ENCODE measurements at regions not wholly inside any gene's neighbourhood (a gene's known extent, or its start where the extent isn't known, plus 50 kb on each side); places are given as distances from the start of the nearest gene placed in this dataset.

- no peak for TF ChIP-seq NFIC (IDR thresholded peaks at IDR 0.05)
- no peak for TF ChIP-seq RAD21 (IDR thresholded peaks at IDR 0.05; ENCODE audit: low read depth)
- no peak for TF ChIP-seq YY1 (IDR thresholded peaks at IDR 0.05; ENCODE audit: low read depth)
Observed at GRCh38 chr6:152824666-152825065, 74.1 kb downstream of the VIP start.

DNA sequence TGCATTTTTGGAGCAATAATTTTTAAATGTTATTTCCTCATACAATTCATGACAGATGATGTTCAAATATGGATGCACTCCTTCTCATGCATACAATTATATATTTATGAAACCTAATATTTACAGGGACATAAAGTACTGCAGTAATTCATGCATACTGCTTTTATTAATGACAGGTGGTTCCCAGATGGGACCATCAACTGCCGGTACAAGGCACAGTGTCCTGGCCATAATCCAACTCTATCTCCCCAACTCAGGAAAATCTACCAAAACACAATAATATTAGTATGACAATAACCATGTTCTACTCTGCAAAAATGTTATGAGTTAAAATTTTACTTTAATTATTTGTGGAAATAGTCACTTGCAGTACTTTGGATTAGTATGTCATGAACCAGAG is 77.8 kb downstream of the VIP start:
- TF ChIP-seq RAD21 (IDR thresholded peaks at IDR 0.05; ENCODE audit: low read depth): no peak
- TF ChIP-seq NFIC (IDR thresholded peaks at IDR 0.05): no peak
- no peak for TF ChIP-seq YY1 (IDR thresholded peaks at IDR 0.05; ENCODE audit: low read depth)
- no peak for TF ChIP-seq TCF12 (IDR thresholded peaks at IDR 0.05; ENCODE audit: low read depth)
- no peak for TF ChIP-seq CREB1 (IDR thresholded peaks at IDR 0.05; ENCODE audit: low read depth)
- no peak for TF ChIP-seq REST (IDR thresholded peaks at IDR 0.05; ENCODE audit: low read depth)
- no peak for TF ChIP-seq TEAD4 (IDR thresholded peaks at IDR 0.05)
- TF ChIP-seq TAF1 (IDR thresholded peaks at IDR 0.05; ENCODE audit: low read depth): no peak
- no peak for TF ChIP-seq EGR1 (IDR thresholded peaks at IDR 0.05)
- no peak for TF ChIP-seq EP300 (IDR thresholded peaks at IDR 0.05; ENCODE audit: borderline replicate concordance)
- TF ChIP-seq CEBPB (IDR thresholded peaks at IDR 0.05): no peak
- TF ChIP-seq MAX (IDR thresholded peaks at IDR 0.05): no peak
- no peak for TF ChIP-seq FOXM1 (IDR thresholded peaks at IDR 0.05; ENCODE audit: borderline replicate concordance, low read depth)

GRCh38 chr6:152836523-152836922 is 85.9 kb downstream of the VIP start:
- TF ChIP-seq TCF12 (IDR thresholded peaks at IDR 0.05; ENCODE audit: low read depth) (no peak), REST (IDR thresholded peaks at IDR 0.05; ENCODE audit: low read depth) (no peak), FOXM1 (IDR thresholded peaks at IDR 0.05; ENCODE audit: borderline replicate concordance, low read depth) (no peak), NFIC (IDR thresholded peaks at IDR 0.05) (no peak), EP300 (IDR thresholded peaks at IDR 0.05; ENCODE audit: borderline replicate concordance) (no peak), ZBTB7A (IDR thresholded peaks at IDR 0.05; ENCODE audit: low read depth) (no peak), RAD21 (IDR thresholded peaks at IDR 0.05; ENCODE audit: low read depth) (no peak), TAF1 (IDR thresholded peaks at IDR 0.05; ENCODE audit: low read depth) (no peak), EGR1 (IDR thresholded peaks at IDR 0.05) (no peak), CREB1 (IDR thresholded peaks at IDR 0.05; ENCODE audit: low read depth) (no peak), YY1 (IDR thresholded peaks at IDR 0.05; ENCODE audit: low read depth) (no peak), CEBPB (IDR thresholded peaks at IDR 0.05) (no peak), MAX (IDR thresholded peaks at IDR 0.05) (no peak), TEAD4 (IDR thresholded peaks at IDR 0.05) (no peak)
- TF ChIP-seq, protein P1, sequence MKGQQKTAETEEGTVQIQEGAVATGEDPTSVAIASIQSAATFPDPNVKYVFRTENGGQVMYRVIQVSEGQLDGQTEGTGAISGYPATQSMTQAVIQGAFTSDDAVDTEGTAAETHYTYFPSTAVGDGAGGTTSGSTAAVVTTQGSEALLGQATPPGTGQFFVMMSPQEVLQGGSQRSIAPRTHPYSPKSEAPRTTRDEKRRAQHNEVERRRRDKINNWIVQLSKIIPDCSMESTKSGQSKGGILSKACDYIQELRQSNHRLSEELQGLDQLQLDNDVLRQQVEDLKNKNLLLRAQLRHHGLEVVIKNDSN (IDR thresholded peaks at IDR 0.05): no peak

- TF ChIP-seq, protein P1 (IDR thresholded peaks at IDR 0.05): no peak
- TF ChIP-seq TAF1 (IDR thresholded peaks at IDR 0.05; ENCODE audit: low read depth) (no peak), TCF12 (IDR thresholded peaks at IDR 0.05; ENCODE audit: low read depth) (no peak), TEAD4 (IDR thresholded peaks at IDR 0.05) (no peak), FOXM1 (IDR thresholded peaks at IDR 0.05; ENCODE audit: borderline replicate concordance, low read depth) (no peak), YY1 (IDR thresholded peaks at IDR 0.05; ENCODE audit: low read depth) (no peak), EGR1 (IDR thresholded peaks at IDR 0.05) (no peak), EP300 (IDR thresholded peaks at IDR 0.05; ENCODE audit: borderline replicate concordance) (no peak)
Observed at GRCh38 chr6:152845421-152845820, 94.8 kb downstream of the VIP start.

- TF ChIP-seq, protein P1 (IDR thresholded peaks at IDR 0.05): no peak
- no peak for TF ChIP-seq TCF12 (IDR thresholded peaks at IDR 0.05; ENCODE audit: low read depth)
- no peak for TF ChIP-seq ZBTB7A (IDR thresholded peaks at IDR 0.05; ENCODE audit: low read depth)
- no peak for TF ChIP-seq TEAD4 (IDR thresholded peaks at IDR 0.05)
- no peak for TF ChIP-seq MAX (IDR thresholded peaks at IDR 0.05)
- TF ChIP-seq NFIC (IDR thresholded peaks at IDR 0.05): no peak
- no peak for TF ChIP-seq FOXM1 (IDR thresholded peaks at IDR 0.05; ENCODE audit: borderline replicate concordance, low read depth)
- TF ChIP-seq CEBPB (IDR thresholded peaks at IDR 0.05): no peak
- TF ChIP-seq TAF1 (IDR thresholded peaks at IDR 0.05; ENCODE audit: low read depth): no peak
- TF ChIP-seq RAD21 (IDR thresholded peaks at IDR 0.05; ENCODE audit: low read depth): no peak
- TF ChIP-seq EGR1 (IDR thresholded peaks at IDR 0.05): no peak
- no peak for TF ChIP-seq YY1 (IDR thresholded peaks at IDR 0.05; ENCODE audit: low read depth)
- TF ChIP-seq EP300 (IDR thresholded peaks at IDR 0.05; ENCODE audit: borderline replicate concordance): no peak
- no peak for TF ChIP-seq CREB1 (IDR thresholded peaks at IDR 0.05; ENCODE audit: low read depth)
- no peak for TF ChIP-seq REST (IDR thresholded peaks at IDR 0.05; ENCODE audit: low read depth)
Observed at GRCh38 chr6:152846825-152847224, 96.2 kb downstream of the VIP start.

Data from Ishikawa (cell line).